AG04449 (cell line): ENCODE measurements at regions not wholly inside any gene's neighbourhood (a gene's known extent, or its start where the extent isn't known, plus 50 kb on each side); places are given as distances from the start of the nearest gene placed in this dataset.

Experiments used
- CTCF ChIA-PET: fragments of 350-600 bp; formaldehyde crosslinking; extraction: SDS; loops from one replicate; lab custom pipeline; 2021; ENCODE audit warnings: antibody characterized with exemption; lab: Yijun Ruan, JAX
- POLR2A ChIA-PET: fragments of 400-600, 350-600 bp; formaldehyde crosslinking; extraction: SDS; loops from one replicate; lab custom pipeline; 2020; ENCODE audit warnings: antibody characterized with exemption, inconsistent platforms; lab: Yijun Ruan, JAX
- DNase-seq: peaks from one replicate; pipeline ENCODE4 v3.0.0-alpha.2; 2010; ENCODE audit warnings: low read depth, low spot score
- H3K4me3 ChIP-seq: 2 replicates; pipeline ENCODE4 v1.5.1; 2011; ENCODE audit warnings: low read depth, mild to moderate bottlenecking, control low read depth, low read length
- TF ChIP-seq, protein P1 (sequence below): IDR thresholded peaks from one replicate; pipeline ENCODE4 v1.5.1; 2011; ENCODE audit warnings: mild to moderate bottlenecking, moderate library complexity, low read length, control low read depth, inconsistent platforms; ENCODE audit not compliant: insufficient read depth; ENCODE audit errors: missing control alignments

DNA sequence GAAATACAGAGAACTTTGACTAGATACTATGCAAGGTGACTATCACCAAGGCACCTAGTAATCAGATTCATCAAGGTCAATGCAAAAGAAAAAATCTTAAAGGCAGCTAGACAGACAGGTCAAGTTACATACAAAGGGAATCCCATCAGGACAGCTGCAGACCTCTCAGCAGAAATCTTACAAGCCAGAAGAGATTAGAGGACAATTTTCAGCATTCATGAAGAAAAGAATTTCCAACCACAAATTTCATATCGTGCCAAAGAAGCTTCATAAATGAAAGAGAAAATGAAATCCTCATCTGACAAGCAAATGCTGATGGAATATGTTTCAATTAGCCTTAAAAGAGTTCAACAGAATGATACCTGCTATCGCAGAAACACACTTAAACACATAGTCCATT, 913.7 kb downstream of the RPS29 start:
- H3K4me3 ChIP-seq = no peak overlapping the region
- no peak for DNase-seq
- POLR2A ChIA-PET = no interaction called here
- CTCF ChIA-PET = no interaction called here
- TF ChIP-seq, protein P1, sequence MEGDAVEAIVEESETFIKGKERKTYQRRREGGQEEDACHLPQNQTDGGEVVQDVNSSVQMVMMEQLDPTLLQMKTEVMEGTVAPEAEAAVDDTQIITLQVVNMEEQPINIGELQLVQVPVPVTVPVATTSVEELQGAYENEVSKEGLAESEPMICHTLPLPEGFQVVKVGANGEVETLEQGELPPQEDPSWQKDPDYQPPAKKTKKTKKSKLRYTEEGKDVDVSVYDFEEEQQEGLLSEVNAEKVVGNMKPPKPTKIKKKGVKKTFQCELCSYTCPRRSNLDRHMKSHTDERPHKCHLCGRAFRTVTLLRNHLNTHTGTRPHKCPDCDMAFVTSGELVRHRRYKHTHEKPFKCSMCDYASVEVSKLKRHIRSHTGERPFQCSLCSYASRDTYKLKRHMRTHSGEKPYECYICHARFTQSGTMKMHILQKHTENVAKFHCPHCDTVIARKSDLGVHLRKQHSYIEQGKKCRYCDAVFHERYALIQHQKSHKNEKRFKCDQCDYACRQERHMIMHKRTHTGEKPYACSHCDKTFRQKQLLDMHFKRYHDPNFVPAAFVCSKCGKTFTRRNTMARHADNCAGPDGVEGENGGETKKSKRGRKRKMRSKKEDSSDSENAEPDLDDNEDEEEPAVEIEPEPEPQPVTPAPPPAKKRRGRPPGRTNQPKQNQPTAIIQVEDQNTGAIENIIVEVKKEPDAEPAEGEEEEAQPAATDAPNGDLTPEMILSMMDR = no peak

DNA sequence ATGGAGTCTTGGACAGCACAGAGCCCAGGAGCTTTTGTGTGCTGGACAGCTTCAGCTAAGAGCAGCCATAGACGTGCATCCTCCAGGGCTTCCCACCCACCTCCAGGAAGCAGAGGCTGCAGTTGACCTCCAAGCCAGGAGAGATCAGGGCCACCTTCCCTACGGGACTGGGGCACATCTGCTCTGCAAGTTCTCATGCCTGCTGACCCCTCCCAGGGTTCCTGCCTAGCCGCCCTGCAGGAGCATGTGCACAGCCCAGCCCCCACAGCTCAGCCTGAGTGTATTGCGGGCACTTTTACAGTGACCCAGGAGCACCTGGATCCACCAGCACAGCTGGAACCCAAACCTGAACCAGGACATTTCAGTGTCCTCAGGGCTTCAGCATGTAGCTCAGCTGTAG, 915.2 kb downstream of the RPS29 start:
- H3K4me3 ChIP-seq = no peak overlapping the region
- DNase-seq = no peak
- ChIA-PET POLR2A (no interaction called here), CTCF (no interaction called here)
- TF ChIP-seq, protein P1 = no peak

DNA sequence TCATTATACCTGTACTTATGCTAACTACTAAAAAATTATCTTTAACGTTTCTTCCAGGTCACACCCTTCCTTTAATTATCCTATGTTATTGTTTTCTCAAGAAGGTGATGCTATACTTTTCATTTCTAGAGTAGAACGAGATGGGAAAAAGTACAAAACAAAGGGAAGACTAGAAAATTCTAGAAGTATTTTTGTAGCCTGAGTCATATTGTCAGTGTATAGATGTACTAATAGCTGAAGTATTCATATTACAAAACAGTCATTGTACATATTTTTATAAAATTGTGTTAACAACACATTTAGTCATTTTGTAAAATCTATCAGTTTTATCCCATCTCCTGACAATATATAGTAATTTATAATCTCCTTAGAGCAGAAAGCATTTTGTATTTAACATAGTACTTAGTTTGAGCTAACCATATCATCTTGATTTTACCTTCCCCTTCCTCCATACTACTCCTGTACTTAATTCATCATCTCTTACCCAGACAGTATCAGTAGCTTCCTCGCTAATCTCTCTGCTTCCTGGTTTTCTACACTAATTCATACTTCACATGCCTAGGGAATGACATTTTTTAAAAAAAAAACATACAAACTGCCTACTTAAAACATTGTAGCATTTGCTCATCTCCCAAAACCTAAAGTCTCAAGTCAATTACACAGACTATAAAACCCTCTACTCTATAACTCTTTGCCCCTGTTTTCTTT, 920.9 kb downstream of the RPS29 start:
- TF ChIP-seq, protein P1 = no peak
- no peak for DNase-seq
- no peak overlapping the region for H3K4me3 ChIP-seq
- POLR2A ChIA-PET = no interaction called here
- CTCF ChIA-PET = no interaction called here

DNA sequence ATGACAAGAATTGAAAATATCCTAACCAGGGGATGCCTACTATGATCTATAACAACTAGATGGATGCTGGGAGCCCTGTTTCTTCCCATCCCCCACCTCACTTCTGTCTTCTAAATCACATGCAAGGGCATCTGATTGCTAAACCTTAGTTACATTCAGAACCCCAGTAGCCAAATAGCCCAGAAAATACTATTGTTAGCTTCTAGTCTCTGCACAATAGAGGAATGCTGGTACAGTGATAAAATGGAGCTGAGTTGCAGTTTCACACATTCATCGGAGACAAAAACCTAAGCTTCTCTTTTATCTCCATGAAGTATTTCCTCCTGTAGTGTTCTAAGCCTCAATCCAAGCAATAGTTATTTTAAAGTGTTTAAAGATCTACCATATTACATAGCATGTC, 942.9 kb downstream of the RPS29 start:
- TF ChIP-seq, protein P1 = no peak
- no peak overlapping the region for H3K4me3 ChIP-seq
- POLR2A ChIA-PET = no interaction called here
- CTCF ChIA-PET = no interaction called here
- DNase-seq = no peak

DNA sequence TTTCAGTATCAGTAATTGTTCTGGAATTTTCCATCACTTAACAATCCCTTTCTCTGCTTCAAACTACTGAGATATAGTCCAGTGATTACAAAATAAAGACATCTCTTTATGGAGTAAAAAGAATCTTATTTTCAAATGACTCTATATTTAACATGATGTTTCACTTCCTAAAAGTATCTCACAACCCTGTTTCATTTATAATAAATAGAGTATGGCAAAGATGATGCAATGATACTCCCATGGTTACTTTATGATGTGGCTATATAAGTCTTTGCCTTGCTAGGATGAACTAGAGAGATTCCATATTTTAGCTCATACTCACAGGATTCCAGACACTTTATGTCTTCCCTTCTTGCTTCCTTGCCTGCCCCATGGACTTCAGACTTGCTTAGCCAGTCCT, 953.5 kb upstream of the MDGA2 start:
- DNase-seq = peak; percentile 17
- ChIA-PET CTCF (no interaction called here), POLR2A (no interaction called here)
- no peak overlapping the region for H3K4me3 ChIP-seq
- TF ChIP-seq, protein P1 = no peak

DNA sequence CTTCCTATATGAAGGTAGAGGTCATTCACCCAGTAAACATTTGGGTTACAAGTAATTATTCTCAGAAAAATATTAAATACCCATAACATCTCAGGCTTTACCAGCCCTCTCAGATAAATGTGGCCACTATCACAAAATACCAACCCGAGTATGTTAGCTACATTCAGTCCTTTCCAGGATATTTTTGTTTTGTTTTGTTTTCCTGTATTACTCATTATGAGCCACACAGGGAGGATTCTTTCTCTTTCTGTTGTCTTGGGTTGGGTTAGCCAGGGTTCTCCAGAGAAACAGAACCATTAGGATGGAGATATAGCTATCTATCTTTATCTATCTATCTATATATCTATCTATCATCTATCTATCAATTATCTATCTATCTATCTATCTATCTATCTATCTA, 947.6 kb upstream of the MDGA2 start:
- POLR2A ChIA-PET = no interaction called here
- no peak for DNase-seq
- CTCF ChIA-PET = no interaction called here
- TF ChIP-seq, protein P1 = no peak
- H3K4me3 ChIP-seq = no peak overlapping the region
